GM19035 (cell line): ENCODE measurements at regions not wholly inside any gene's neighbourhood (a gene's known extent, or its start where the extent isn't known, plus 50 kb on each side); places are given as distances from the start of the nearest gene placed in this dataset.

Experiments used
- ATAC-seq: cut with Tn5 transposase; IDR thresholded peaks from one replicate; pipeline ENCODE4 v1.9.1; 2021; ENCODE audit not compliant: unreplicated experiment

GRCh38 chr12:125650587-125650986, 585.4 kb downstream of the AACS start:
- no peak for ATAC-seq

- no peak for ATAC-seq
These were observed 586.4 kb downstream of the AACS start for GRCh38 chr12:125651625-125652024.

GRCh38 chr12:125652681-125653080, 587.4 kb downstream of the AACS start:
- no peak for ATAC-seq

- ATAC-seq, result no peak
These were observed 592.4 kb downstream of the AACS start for GRCh38 chr12:125657681-125658080.

GRCh38 chr12:125674554-125675338, 609.5 kb downstream of the AACS start:
- ATAC-seq, result no peak

- ATAC-seq, result no peak
These were observed 611.1 kb downstream of the AACS start for GRCh38 chr12:125676366-125676765.

GRCh38 chr12:125677829-125678228, 612.6 kb downstream of the AACS start:
- no peak for ATAC-seq

GRCh38 chr12:125678589-125678993, 613.4 kb downstream of the AACS start:
- ATAC-seq, result no peak

- no peak for ATAC-seq
These were observed 618.6 kb downstream of the AACS start for GRCh38 chr12:125683748-125684381.

- ATAC-seq, result no peak
These were observed 619.9 kb downstream of the AACS start for GRCh38 chr12:125684968-125685790.

- no peak for ATAC-seq
These were observed 620.7 kb downstream of the AACS start for GRCh38 chr12:125685915-125686314.

GRCh38 chr12:125687403-125687802, 622.2 kb downstream of the AACS start:
- no peak for ATAC-seq

GRCh38 chr12:125687820-125688219, 622.6 kb downstream of the AACS start:
- ATAC-seq, result no peak

GRCh38 chr12:125688223-125688622, 623.0 kb downstream of the AACS start:
- ATAC-seq, result no peak

- no peak for ATAC-seq
These were observed 623.6 kb downstream of the AACS start for GRCh38 chr12:125688881-125689280.

GRCh38 chr12:125689576-125690410, 624.6 kb downstream of the AACS start:
- no peak for ATAC-seq

GRCh38 chr12:125690841-125691240, 625.6 kb downstream of the AACS start:
- no peak for ATAC-seq

GRCh38 chr12:125696054-125696453, 630.8 kb downstream of the AACS start:
- no peak for ATAC-seq

GRCh38 chr12:125704803-125705202, 639.6 kb downstream of the AACS start:
- no peak for ATAC-seq

- no peak for ATAC-seq
These were observed 655.7 kb downstream of the AACS start for GRCh38 chr12:125720961-125721360.

- ATAC-seq, result no peak
These were observed 668.9 kb downstream of the AACS start for GRCh38 chr12:125734137-125734536.
